ENCODE measurements at regions not wholly inside any gene's neighbourhood (a gene's known extent, or its start where the extent isn't known, plus 50 kb on each side); places are given as distances from the start of the nearest gene placed in this dataset.
"Not testable (repeated sequence)": the region's sequence is repeated elsewhere in the genome, so short reads cannot be mapped to it uniquely, and the experiment has no call there.

- TF ChIP-seq ZBTB33 (IDR thresholded peaks at IDR 0.05); CTCF (IDR thresholded peaks at IDR 0.05; ENCODE audit: low read depth, low read length, missing input control); ATF3 (IDR thresholded peaks at IDR 0.05); YY1 (IDR thresholded peaks at IDR 0.05); RAD21 (IDR thresholded peaks at IDR 0.05): not testable (repeated sequence)
Observed at GRCh38 chr6:26770941-26771666, 111.6 kb upstream of the ZNF322 start.
